ENCODE measurements at regions not wholly inside any gene's neighbourhood (a gene's known extent, or its start where the extent isn't known, plus 50 kb on each side); places are given as distances from the start of the nearest gene placed in this dataset.
A peak's percentile ranks its signal among the peaks of the same experiment; 100 is the strongest.

- ATAC-seq (no peak), DNase-seq (no peak)
- Histone ChIP-seq H3K36me3 (no peaks in the 10 kb centered on the region), H3K4me1 (no peaks in the 10 kb centered on the region), H3K4me3 (no peak overlapping the region), H3K9me3 (no peaks in the 10 kb centered on the region), H3K27me3 (no peaks in the 10 kb centered on the region), H3K27ac (no peak overlapping the region)
- TF ChIP-seq, protein P1, sequence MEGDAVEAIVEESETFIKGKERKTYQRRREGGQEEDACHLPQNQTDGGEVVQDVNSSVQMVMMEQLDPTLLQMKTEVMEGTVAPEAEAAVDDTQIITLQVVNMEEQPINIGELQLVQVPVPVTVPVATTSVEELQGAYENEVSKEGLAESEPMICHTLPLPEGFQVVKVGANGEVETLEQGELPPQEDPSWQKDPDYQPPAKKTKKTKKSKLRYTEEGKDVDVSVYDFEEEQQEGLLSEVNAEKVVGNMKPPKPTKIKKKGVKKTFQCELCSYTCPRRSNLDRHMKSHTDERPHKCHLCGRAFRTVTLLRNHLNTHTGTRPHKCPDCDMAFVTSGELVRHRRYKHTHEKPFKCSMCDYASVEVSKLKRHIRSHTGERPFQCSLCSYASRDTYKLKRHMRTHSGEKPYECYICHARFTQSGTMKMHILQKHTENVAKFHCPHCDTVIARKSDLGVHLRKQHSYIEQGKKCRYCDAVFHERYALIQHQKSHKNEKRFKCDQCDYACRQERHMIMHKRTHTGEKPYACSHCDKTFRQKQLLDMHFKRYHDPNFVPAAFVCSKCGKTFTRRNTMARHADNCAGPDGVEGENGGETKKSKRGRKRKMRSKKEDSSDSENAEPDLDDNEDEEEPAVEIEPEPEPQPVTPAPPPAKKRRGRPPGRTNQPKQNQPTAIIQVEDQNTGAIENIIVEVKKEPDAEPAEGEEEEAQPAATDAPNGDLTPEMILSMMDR (IDR thresholded peaks at IDR 0.05), result no peak
- intact Hi-C loops (cut with DNase I), result no loop called here
These were observed 428.6 kb downstream of the AACS start for GRCh38 chr12:125493704-125494308.

GRCh38 chr12:125503128-125503527 is 437.9 kb downstream of the AACS start:
- no peak for ATAC-seq
- no peak for DNase-seq
- TF ChIP-seq, protein P1 (IDR thresholded peaks at IDR 0.05), result no peak
- H3K27me3 ChIP-seq, result no peaks in the 10 kb centered on the region
- H3K4me1 ChIP-seq, result no peaks in the 10 kb centered on the region
- H3K27ac ChIP-seq, result no peak overlapping the region
- intact Hi-C loops (cut with DNase I), result no loop called here
- H3K4me3 ChIP-seq, result no peak overlapping the region
- H3K36me3 ChIP-seq, result no peaks in the 10 kb centered on the region
- H3K9me3 ChIP-seq, result no peaks in the 10 kb centered on the region

- TF ChIP-seq, protein P1 (IDR thresholded peaks at IDR 0.05), result no peak
These were observed 444.0 kb downstream of the AACS start for GRCh38 chr12:125509195-125509594.

GRCh38 chr12:125512541-125513298 is 447.5 kb downstream of the AACS start:
- ATAC-seq (peak; percentile 19), DNase-seq (no peak)
- TF ChIP-seq, protein P1 (IDR thresholded peaks at IDR 0.05), result no peak
- Histone ChIP-seq H3K27me3 (no peaks in the 10 kb centered on the region), H3K9me3 (no peaks in the 10 kb centered on the region), H3K36me3 (no peaks in the 10 kb centered on the region), H3K4me3 (no peak overlapping the region), H3K4me1 (no peaks in the 10 kb centered on the region), H3K27ac (no peak overlapping the region)
- intact Hi-C loops (cut with DNase I), result no loop called here

More at GRCh38 chr12:125509195-125509594, 444.0 kb downstream of the AACS start:
- H3K27me3 ChIP-seq, result no peaks in the 10 kb centered on the region
- no peak overlapping the region for H3K4me3 ChIP-seq
- no peaks in the 10 kb centered on the region for H3K9me3 ChIP-seq
- H3K27ac ChIP-seq, result no peak overlapping the region
- intact Hi-C loops (cut with DNase I), result no loop called here
- no peak for ATAC-seq
- H3K36me3 ChIP-seq, result no peaks in the 10 kb centered on the region
- DNase-seq, result no peak
- no peaks in the 10 kb centered on the region for H3K4me1 ChIP-seq

DNA sequence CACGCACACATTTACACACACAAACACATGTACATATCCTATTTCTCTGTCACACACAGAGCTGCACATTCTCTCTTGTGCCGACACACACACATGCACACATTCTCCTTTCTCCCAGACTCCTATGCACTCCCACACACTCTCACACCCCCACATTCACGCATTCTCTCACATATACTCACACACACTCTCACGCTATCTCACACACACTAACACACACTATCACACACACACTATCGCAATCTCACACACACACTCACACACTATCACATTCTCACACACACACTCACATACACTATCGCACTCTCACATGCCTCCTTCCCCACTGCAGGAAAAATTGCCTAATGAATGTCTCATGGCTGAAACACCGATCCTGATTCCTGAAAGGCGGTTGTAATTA is 450.7 kb downstream of the AACS start:
- intact Hi-C loops (cut with DNase I), result no loop called here
- Histone ChIP-seq H3K36me3 (no peaks in the 10 kb centered on the region), H3K4me1 (no peaks in the 10 kb centered on the region), H3K4me3 (no peak overlapping the region), H3K27ac (no peak overlapping the region), H3K27me3 (no peaks in the 10 kb centered on the region), H3K9me3 (no peaks in the 10 kb centered on the region)
- DNase-seq, result no peak
- TF ChIP-seq, protein P1 (IDR thresholded peaks at IDR 0.05), result no peak
- ATAC-seq, result no peak

All from upper lobe of right lung (tissue), 1 donor.